Kidney tubule cell (primary cell): ENCODE measurements at regions not wholly inside any gene's neighbourhood (a gene's known extent, or its start where the extent isn't known, plus 50 kb on each side); places are given as distances from the start of the nearest gene placed in this dataset.
"Not testable (repeated sequence)": the region's sequence is repeated elsewhere in the genome, so short reads cannot be mapped to it uniquely, and the experiment has no call there.

Experiments used
- DNase-seq: peaks from one replicate; pipeline ENCODE4 v3.0.0-alpha.2; 2018; ENCODE audit warnings: low spot score

DNA sequence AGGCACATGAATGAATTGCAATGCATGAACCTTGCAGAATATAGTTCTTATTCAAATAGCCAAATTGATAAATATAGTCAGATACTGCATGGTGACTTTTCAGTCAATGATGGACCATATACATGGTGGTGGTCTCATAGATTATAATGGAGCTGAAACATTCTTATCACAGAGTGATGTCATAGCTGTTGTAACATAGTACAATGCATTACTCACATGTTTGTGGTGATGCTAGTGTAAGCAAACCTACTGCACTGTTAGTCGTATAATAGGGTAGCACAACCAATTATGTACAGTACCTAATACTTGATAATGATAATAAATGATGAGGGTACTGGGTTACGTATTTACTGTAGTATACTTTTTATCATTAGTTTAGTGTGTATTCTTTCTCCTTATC, 280.3 kb downstream of the BCAT1 start:
- DNase-seq: no peak

GRCh38 chr12:24664161-24664880, 284.6 kb downstream of the BCAT1 start:
- no peak for DNase-seq

GRCh38 chr12:24661657-24662096, 287.2 kb downstream of the BCAT1 start:
- peak; percentile 77 for DNase-seq

GRCh38 chr12:24659016-24659415, 289.9 kb downstream of the BCAT1 start:
- no peak for DNase-seq

DNA sequence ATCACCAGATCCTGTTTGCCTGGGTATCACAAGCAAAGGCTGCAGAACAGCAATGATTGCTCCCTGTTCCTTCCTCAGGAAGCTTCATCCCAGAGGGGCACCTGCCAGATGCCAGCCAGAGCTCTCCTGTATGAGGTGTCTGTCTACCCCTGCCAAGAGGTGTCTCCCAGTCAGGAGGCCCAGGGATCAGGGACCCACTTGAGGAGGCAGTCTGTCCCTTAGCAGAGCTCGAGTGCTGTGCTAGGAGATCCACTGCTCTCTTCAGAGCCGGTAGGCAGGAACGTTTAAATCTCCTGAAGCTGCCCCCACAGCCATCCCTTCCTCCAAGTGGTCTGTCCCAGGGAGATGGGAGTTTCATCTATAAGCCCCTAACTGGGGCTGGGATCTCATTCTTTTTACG, 294.6 kb downstream of the BCAT1 start:
- DNase-seq: not testable (repeated sequence)

DNA sequence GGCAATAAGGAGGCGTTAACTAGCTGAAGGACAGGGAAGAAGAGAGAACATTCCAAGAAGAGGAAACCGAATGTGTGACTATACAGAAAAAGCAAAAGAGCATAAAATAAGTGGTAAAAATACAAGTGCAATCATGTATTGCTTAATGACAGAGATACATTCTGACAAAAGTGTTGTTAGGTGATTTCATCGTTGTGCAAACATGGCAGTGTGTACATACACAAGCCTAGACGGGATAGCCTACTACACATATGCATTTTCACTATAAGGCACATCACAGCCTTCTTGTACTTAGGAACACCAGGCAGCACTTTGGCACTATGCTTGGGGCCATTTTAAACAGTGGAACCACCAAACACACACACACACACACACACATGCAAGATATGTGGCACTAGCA, 299.3 kb downstream of the BCAT1 start:
- no peak for DNase-seq

- DNase-seq: no peak
Measured at GRCh38 chr12:24649209-24649608, 299.7 kb downstream of the BCAT1 start.

DNA sequence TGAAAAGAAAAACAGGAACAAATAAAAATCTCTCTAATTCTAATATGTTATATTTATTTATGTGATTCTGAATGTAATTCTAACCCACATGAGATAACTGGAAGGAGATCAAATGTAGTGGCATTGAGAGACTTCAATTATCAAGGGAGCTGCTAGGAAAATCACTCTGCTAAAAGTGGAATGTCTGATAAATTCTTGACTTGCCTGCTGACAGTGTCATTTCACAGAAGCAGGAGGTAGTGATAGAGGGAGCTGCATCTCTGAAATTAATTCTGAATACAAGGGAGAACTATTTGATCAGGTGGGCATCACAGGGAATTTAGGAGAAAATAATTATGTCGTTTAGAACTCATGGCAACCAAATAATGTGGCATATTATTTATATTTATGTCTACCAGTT, 303.6 kb downstream of the BCAT1 start:
- no peak for DNase-seq

GRCh38 chr12:24643120-24644119, 305.5 kb downstream of the BCAT1 start:
- DNase-seq: no peak

GRCh38 chr12:24639641-24640040, 309.3 kb downstream of the BCAT1 start:
- DNase-seq: no peak

DNA sequence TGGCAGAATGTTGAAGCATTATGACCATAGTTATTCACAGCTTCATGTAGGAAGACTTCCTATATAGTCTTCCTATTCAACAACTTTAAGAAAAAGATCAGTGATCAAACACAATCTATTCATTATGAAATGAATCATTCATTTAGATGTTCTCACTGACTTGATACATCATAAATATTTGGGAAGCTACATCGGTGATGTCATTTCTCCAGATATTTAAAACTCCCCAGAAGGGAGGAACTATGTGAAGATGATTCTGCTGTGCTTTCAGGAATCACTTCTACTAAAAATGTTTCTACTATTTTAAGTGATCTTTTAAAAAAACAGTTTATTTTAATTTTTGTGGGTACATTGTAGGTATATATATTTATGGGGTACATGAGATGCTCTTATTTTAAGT, 316.4 kb downstream of the BCAT1 start:
- no peak for DNase-seq

GRCh38 chr12:24631676-24632426, 317.1 kb downstream of the BCAT1 start:
- DNase-seq: no peak

DNA sequence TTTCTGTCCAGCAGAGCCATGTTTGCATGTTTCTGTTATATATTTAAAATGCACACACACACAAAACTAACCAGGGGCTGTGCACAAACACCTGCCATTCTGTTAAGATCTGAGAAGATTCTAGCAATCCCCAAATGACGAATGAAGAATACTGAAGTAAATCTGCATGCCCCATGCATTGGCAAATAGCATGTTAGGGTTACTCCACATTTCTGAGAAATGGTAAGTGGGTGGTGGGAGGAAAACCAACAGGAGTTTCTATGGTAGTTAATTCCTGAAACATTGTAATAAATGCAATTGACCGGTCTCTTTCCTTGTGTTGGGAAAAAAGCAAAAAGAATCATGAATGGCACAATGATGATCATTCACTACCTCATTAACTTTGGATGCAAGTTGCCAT, 318.0 kb downstream of the BCAT1 start:
- no peak for DNase-seq

- DNase-seq: no peak
Measured at GRCh38 chr12:24630446-24630845, 318.5 kb downstream of the BCAT1 start.

- DNase-seq: no peak
Measured at GRCh38 chr12:24625103-24625502, 323.8 kb downstream of the BCAT1 start.

DNA sequence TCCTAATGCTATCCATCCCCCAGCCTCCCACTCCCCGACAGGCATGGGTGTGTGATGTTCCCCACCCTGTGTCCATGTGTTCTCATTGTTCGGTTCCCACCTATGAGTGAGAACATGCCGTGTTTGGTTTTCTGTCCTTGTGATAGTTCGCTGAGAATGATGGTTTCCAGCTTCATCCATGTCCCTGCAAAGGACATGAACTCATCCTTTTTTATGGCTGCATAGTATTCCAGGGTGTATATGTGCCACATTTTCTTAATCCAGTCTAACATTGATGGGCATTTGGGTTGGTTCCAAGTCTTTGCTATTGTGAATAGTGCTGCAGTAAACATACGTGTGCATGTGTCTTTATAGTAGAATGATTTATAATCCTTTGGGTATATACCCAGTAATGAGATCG, 328.9 kb downstream of the BCAT1 start:
- DNase-seq: not testable (repeated sequence)

- peak; percentile 47 for DNase-seq
Measured at GRCh38 chr12:24617471-24617870, 331.4 kb downstream of the BCAT1 start.

GRCh38 chr12:24615967-24616411, 332.9 kb downstream of the BCAT1 start:
- peak; percentile 4 for DNase-seq

- no peak for DNase-seq
Measured at GRCh38 chr12:24608637-24609285, 340.1 kb downstream of the BCAT1 start.

GRCh38 chr12:24608108-24608507, 340.8 kb downstream of the BCAT1 start:
- no peak for DNase-seq

DNA sequence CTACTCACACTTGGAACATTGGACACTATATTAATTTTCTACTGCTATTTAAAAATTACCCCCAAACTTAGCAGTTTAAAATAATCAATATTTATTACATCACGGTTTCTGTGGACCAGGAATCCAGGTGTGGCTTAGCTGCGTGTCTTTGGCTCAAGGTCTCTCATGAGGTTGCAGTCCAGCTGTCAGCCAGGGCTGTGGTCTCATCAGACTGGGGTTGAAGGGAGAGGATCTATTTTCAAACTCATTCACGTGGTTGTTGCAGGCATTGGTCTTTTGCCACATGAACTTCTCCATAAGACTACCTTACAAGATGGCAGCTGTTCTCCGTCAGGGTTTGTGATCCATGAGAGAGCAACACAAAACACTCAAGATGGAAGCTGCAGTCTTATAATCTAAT, 343.0 kb downstream of the BCAT1 start:
- no peak for DNase-seq

DNA sequence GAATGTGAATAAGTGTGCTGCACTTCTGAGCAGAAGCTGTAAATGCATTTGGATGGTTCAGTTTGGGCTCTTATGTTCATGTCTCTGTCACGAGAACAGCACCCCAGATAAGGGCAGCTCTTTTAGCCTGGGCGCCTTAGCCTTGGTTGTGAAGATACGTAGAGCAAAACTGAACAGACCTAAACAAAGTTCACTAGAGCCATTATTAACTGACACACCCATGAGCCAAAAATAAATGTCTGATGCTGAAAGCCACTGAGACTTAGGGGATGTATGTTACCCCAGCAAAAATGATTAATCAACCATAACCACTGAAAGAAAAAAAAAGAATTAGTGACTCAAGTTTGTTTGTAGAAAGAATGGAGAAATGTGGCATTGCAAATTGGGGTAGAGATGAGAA, 343.4 kb downstream of the BCAT1 start:
- no peak for DNase-seq
